ENCODE measurements at regions not wholly inside any gene's neighbourhood (a gene's known extent, or its start where the extent isn't known, plus 50 kb on each side); places are given as distances from the start of the nearest gene placed in this dataset.

- TF ChIP-seq POLR2AphosphoS5 (IDR thresholded peaks at IDR 0.05; ENCODE audit: low read depth, low read length), result no peak
- TF ChIP-seq, protein P1, sequence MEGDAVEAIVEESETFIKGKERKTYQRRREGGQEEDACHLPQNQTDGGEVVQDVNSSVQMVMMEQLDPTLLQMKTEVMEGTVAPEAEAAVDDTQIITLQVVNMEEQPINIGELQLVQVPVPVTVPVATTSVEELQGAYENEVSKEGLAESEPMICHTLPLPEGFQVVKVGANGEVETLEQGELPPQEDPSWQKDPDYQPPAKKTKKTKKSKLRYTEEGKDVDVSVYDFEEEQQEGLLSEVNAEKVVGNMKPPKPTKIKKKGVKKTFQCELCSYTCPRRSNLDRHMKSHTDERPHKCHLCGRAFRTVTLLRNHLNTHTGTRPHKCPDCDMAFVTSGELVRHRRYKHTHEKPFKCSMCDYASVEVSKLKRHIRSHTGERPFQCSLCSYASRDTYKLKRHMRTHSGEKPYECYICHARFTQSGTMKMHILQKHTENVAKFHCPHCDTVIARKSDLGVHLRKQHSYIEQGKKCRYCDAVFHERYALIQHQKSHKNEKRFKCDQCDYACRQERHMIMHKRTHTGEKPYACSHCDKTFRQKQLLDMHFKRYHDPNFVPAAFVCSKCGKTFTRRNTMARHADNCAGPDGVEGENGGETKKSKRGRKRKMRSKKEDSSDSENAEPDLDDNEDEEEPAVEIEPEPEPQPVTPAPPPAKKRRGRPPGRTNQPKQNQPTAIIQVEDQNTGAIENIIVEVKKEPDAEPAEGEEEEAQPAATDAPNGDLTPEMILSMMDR (IDR thresholded peaks at IDR 0.05), result no peak
Measured at GRCh38 chr10:118412132-118412760, 70.1 kb upstream of the FAM204A start.
